C4-2B (cell line): ENCODE measurements at regions not wholly inside any gene's neighbourhood (a gene's known extent, or its start where the extent isn't known, plus 50 kb on each side); places are given as distances from the start of the nearest gene placed in this dataset.

Experiments
- CTCF ChIP-seq: fragments of 450-650 bp; conservative IDR thresholded peaks from 2 replicates; pipeline ENCODE4 v1.5.1; 2017; ENCODE audit warnings: mild to moderate bottlenecking
- ZFX ChIP-seq: fragments of 450-650 bp; IDR thresholded peaks from 2 replicates; pipeline ENCODE4 v1.6.1; 2017

- TF ChIP-seq CTCF = no peak
- no peak for TF ChIP-seq ZFX
Observed at GRCh38 chr10:30789806-30790205, 160.3 kb upstream of the LYZL2 start.
